Subcutaneous abdominal adipose tissue (tissue), 5 donors: ENCODE measurements at regions not wholly inside any gene's neighbourhood (a gene's known extent, or its start where the extent isn't known, plus 50 kb on each side); places are given as distances from the start of the nearest gene placed in this dataset.

Experiments
- H3K27ac ChIP-seq: one replicate; pipeline ENCODE4 v1.7.0; 2013; ENCODE audit warnings: low read depth, mild to moderate bottlenecking, inconsistent platforms, low read length, moderate library complexity
- H3K27me3 ChIP-seq, 5 donors: one replicate each; pipeline ENCODE4 v1.7.0; 2013; ENCODE audit warnings: low read length in 5 of 5, inconsistent platforms in 1 of 5; ENCODE audit not compliant: control insufficient read depth in 5 of 5, insufficient read depth in 4 of 5
- H3K36me3 ChIP-seq, 5 donors: one replicate each; pipeline ENCODE4 v1.7.0; 2013; ENCODE audit warnings: low read length in 5 of 5; ENCODE audit not compliant: control insufficient read depth in 5 of 5, insufficient read depth in 5 of 5
- H3K4me1 ChIP-seq, 5 donors: one replicate each; pipeline ENCODE4 v1.7.0; 2013; ENCODE audit warnings: low read length in 5 of 5, mild to moderate bottlenecking in 3 of 5, moderate library complexity in 1 of 5; ENCODE audit not compliant: control insufficient read depth in 5 of 5, insufficient read depth in 5 of 5
- H3K4me3 ChIP-seq, 5 donors: one replicate each; pipeline ENCODE4 v1.7.0; 2013; ENCODE audit warnings: low read length in 5 of 5, low read depth in 1 of 5
- H3K9ac ChIP-seq, 5 donors: one replicate each; pipeline ENCODE4 v1.7.0; 2013; ENCODE audit warnings: low read length in 5 of 5, mild to moderate bottlenecking in 4 of 5, moderate library complexity in 3 of 5
- H3K9me3 ChIP-seq, 5 donors: one replicate each; pipeline ENCODE4 v1.7.0; 2013; ENCODE audit warnings: low read length in 5 of 5; ENCODE audit not compliant: control insufficient read depth in 5 of 5
- donor health status: healthy.
- donor health status: healthy.
- donor health status: healthy.
- donor health status: healthy.
- donor health status: healthy.

GRCh38 chr3:127092368-127092767 is 100.6 kb upstream of the PRR23E start:
- Histone ChIP-seq H3K27ac (no peak overlapping the region), H3K4me3 (no peak overlapping the region), H3K27me3 (peaks cover 0 to 8% (median 0%) of the 10 kb centered on the region in 5 donors), H3K36me3 (no peaks in the 10 kb centered on the region), H3K9me3 (peaks cover 0 to 4% (median 0%) of the 10 kb centered on the region in 5 donors), H3K9ac (no peak overlapping the region), H3K4me1 (peaks cover 3 to 25% (median 22%) of the 10 kb centered on the region in 5 donors)

GRCh38 chr3:127092776-127093175 is 100.2 kb upstream of the PRR23E start:
- no peak overlapping the region for H3K4me3 ChIP-seq
- no peak overlapping the region for H3K27ac ChIP-seq
- H3K27me3 ChIP-seq: peaks cover 0 to 8% (median 0%) of the 10 kb centered on the region in 5 donors
- H3K9ac ChIP-seq: no peak overlapping the region
- H3K36me3 ChIP-seq: no peaks in the 10 kb centered on the region
- peaks cover 0 to 4% (median 0%) of the 10 kb centered on the region in 5 donors for H3K9me3 ChIP-seq
- peaks cover 3 to 25% (median 22%) of the 10 kb centered on the region in 5 donors for H3K4me1 ChIP-seq

GRCh38 chr3:127093312-127093711 is 99.6 kb upstream of the PRR23E start:
- H3K9me3 ChIP-seq: peaks cover 0 to 4% (median 0%) of the 10 kb centered on the region in 5 donors
- no peak overlapping the region for H3K27ac ChIP-seq
- no peak overlapping the region for H3K4me3 ChIP-seq
- peaks cover 3 to 25% (median 22%) of the 10 kb centered on the region in 5 donors for H3K4me1 ChIP-seq
- no peaks in the 10 kb centered on the region for H3K36me3 ChIP-seq
- H3K27me3 ChIP-seq: peaks cover 0 to 8% (median 0%) of the 10 kb centered on the region in 5 donors
- H3K9ac ChIP-seq: no peak overlapping the region

- no peak overlapping the region for H3K27ac ChIP-seq
Measured at GRCh38 chr3:127095774-127096173, 97.2 kb upstream of the PRR23E start.

GRCh38 chr3:127096256-127097071 is 96.5 kb upstream of the PRR23E start:
- no peaks in the 10 kb centered on the region for H3K36me3 ChIP-seq
- H3K27ac ChIP-seq: no peak overlapping the region
- H3K4me1 ChIP-seq: peaks cover 0 to 7% (median 0%) of the 10 kb centered on the region in 5 donors
- no peak overlapping the region for H3K9ac ChIP-seq
- peaks cover 0 to 4% (median 0%) of the 10 kb centered on the region in 5 donors for H3K9me3 ChIP-seq
- no peak overlapping the region for H3K4me3 ChIP-seq
- peaks cover 0 to 5% (median 0%) of the 10 kb centered on the region in 5 donors for H3K27me3 ChIP-seq

More at GRCh38 chr3:127095774-127096173, 97.2 kb upstream of the PRR23E start:
- Histone ChIP-seq H3K4me1 (peaks cover 0 to 7% (median under 1%) of the 10 kb centered on the region in 5 donors), H3K27me3 (peaks cover 0 to 5% (median 0%) of the 10 kb centered on the region in 5 donors), H3K9ac (no peak overlapping the region), H3K4me3 (no peak overlapping the region), H3K9me3 (peaks cover 0 to 4% (median 0%) of the 10 kb centered on the region in 5 donors), H3K36me3 (no peaks in the 10 kb centered on the region)

GRCh38 chr3:127097072-127097405 is 95.9 kb upstream of the PRR23E start:
- Histone ChIP-seq H3K9ac (no peak overlapping the region), H3K27ac (no peak overlapping the region), H3K27me3 (peaks cover 0 to 5% (median 0%) of the 10 kb centered on the region in 5 donors), H3K36me3 (no peaks in the 10 kb centered on the region), H3K4me3 (no peak overlapping the region), H3K4me1 (peaks cover 0 to 7% (median 0%) of the 10 kb centered on the region in 5 donors), H3K9me3 (peaks cover 0 to 4% (median 0%) of the 10 kb centered on the region in 5 donors)

- Histone ChIP-seq H3K4me1 (peaks cover 0 to 5% (median 0%) of the 10 kb centered on the region in 5 donors), H3K4me3 (no peak overlapping the region), H3K27ac (no peak overlapping the region), H3K36me3 (no peaks in the 10 kb centered on the region), H3K27me3 (peaks cover 0 to 2% (median 0%) of the 10 kb centered on the region in 5 donors), H3K9me3 (peaks cover 0 to 4% (median 0%) of the 10 kb centered on the region in 5 donors), H3K9ac (no peak overlapping the region)
Measured at GRCh38 chr3:127097481-127097880, 95.5 kb upstream of the PRR23E start.

- no peaks in the 10 kb centered on the region for H3K4me1 ChIP-seq
- peaks cover 0 to 2% (median 0%) of the 10 kb centered on the region in 5 donors for H3K27me3 ChIP-seq
- H3K4me3 ChIP-seq: no peak overlapping the region
- no peaks in the 10 kb centered on the region for H3K36me3 ChIP-seq
- no peak overlapping the region for H3K9ac ChIP-seq
- H3K27ac ChIP-seq: no peak overlapping the region
- H3K9me3 ChIP-seq: peaks cover 0 to 4% (median 0%) of the 10 kb centered on the region in 5 donors
Measured at GRCh38 chr3:127099982-127100381, 92.9 kb upstream of the PRR23E start.

GRCh38 chr3:127100459-127101410 is 92.2 kb upstream of the PRR23E start:
- Histone ChIP-seq H3K4me3 (no peak overlapping the region), H3K9me3 (peaks cover 0 to 3% (median 0%) of the 10 kb centered on the region in 5 donors), H3K27me3 (peaks cover 0 to 4% (median 0%) of the 10 kb centered on the region in 5 donors), H3K27ac (no peak overlapping the region), H3K9ac (no peak overlapping the region), H3K36me3 (no peaks in the 10 kb centered on the region), H3K4me1 (no peaks in the 10 kb centered on the region)
